ENCODE measurements at regions not wholly inside any gene's neighbourhood (a gene's known extent, or its start where the extent isn't known, plus 50 kb on each side); places are given as distances from the start of the nearest gene placed in this dataset.

GRCh38 chr7:79734181-79734580 lies 280.7 kb upstream of the MAGI2 start:
- H3K27ac ChIP-seq: no peak overlapping the region
- TF ChIP-seq ZFX (IDR thresholded peaks at IDR 0.05; ENCODE audit: borderline replicate concordance) (no peak), CTCF (IDR thresholded peaks at IDR 0.05) (no peak)

- TF ChIP-seq ZFX (IDR thresholded peaks at IDR 0.05; ENCODE audit: borderline replicate concordance) (no peak), CTCF (IDR thresholded peaks at IDR 0.05) (no peak)
These were observed 279.1 kb upstream of the MAGI2 start for GRCh38 chr7:79732535-79732934.

GRCh38 chr7:79730971-79731370 lies 277.5 kb upstream of the MAGI2 start:
- TF ChIP-seq CTCF (IDR thresholded peaks at IDR 0.05): no peak
- H3K27ac ChIP-seq: no peak overlapping the region

More at GRCh38 chr7:79732535-79732934, 279.1 kb upstream of the MAGI2 start:
- no peak overlapping the region for H3K27ac ChIP-seq

- TF ChIP-seq CTCF (IDR thresholded peaks at IDR 0.05): no peak
- H3K27ac ChIP-seq: no peak overlapping the region
These were observed 270.6 kb upstream of the MAGI2 start for GRCh38 chr7:79723833-79724618.

- H3K27ac ChIP-seq: no peak overlapping the region
- TF ChIP-seq ZFX (IDR thresholded peaks at IDR 0.05; ENCODE audit: borderline replicate concordance) (no peak), CTCF (IDR thresholded peaks at IDR 0.05) (no peak)
These were observed 268.8 kb upstream of the MAGI2 start for GRCh38 chr7:79722217-79722616.

GRCh38 chr7:79719216-79719615 lies 265.7 kb upstream of the MAGI2 start:
- H3K27ac ChIP-seq: no peak overlapping the region
- no peak for TF ChIP-seq ZFX (IDR thresholded peaks at IDR 0.05; ENCODE audit: borderline replicate concordance)
- no peak for TF ChIP-seq CTCF (IDR thresholded peaks at IDR 0.05)

GRCh38 chr7:79716329-79716728 lies 262.9 kb upstream of the MAGI2 start:
- TF ChIP-seq CTCF (IDR thresholded peaks at IDR 0.05) (no peak), ZFX (IDR thresholded peaks at IDR 0.05; ENCODE audit: borderline replicate concordance) (no peak)
- H3K27ac ChIP-seq: no peak overlapping the region
